Testis (tissue), 2 donors: ENCODE measurements at regions not wholly inside any gene's neighbourhood (a gene's known extent, or its start where the extent isn't known, plus 50 kb on each side); places are given as distances from the start of the nearest gene placed in this dataset.
A peak's percentile ranks its signal among the peaks of the same experiment; 100 is the strongest.

Experiments used
- DNase-seq: peaks from one replicate; pipeline ENCODE4 v3.0.0-alpha.2; 2019
- H3K27ac ChIP-seq, 2 donors: fragments of 200-600 bp; sonication (generic); one replicate each; pipeline ENCODE4 v1.5.1; 2019
- H3K27me3 ChIP-seq: fragments of 200-600 bp; sonication (generic); one replicate; pipeline ENCODE4 v1.5.1; 2019
- H3K36me3 ChIP-seq: fragments of 200-600 bp; sonication (generic); one replicate; pipeline ENCODE4 v1.5.1; 2017; ENCODE audit warnings: low read depth; ENCODE audit errors: missing control alignments
- H3K4me1 ChIP-seq: fragments of 200-600 bp; sonication (generic); one replicate; pipeline ENCODE4 v1.5.1; 2019
- H3K4me3 ChIP-seq, 2 donors: fragments of 200-600 bp; sonication (generic); one replicate each; pipeline ENCODE4 v1.5.1; 2017 to 2019
- H3K9me3 ChIP-seq: fragments of 200-600 bp; sonication (generic); one replicate; pipeline ENCODE4 v1.5.1; 2017
- POLR2A ChIP-seq: fragments of 450-650 bp; IDR thresholded peaks from one replicate; pipeline ENCODE4 v1.6.1; 2017; ENCODE audit warnings: antibody characterized with exemption, mild to moderate bottlenecking, moderate library complexity
- WGBS, 2 donors: methylation state at CpG; one replicate each; pipeline ENCODE4 v1.1.5; 2018; 5-methylcytosine and 5-hydroxymethylcytosine counted together
- intact Hi-C: fragments of 100-400 bp; cut with DNase I; formaldehyde crosslinking; loops from one replicate; pipeline ENCODE4 v1.15.1; 2023; ENCODE audit warnings: low total_unique reads
- TF ChIP-seq, protein P1 (sequence below), 3 experiments: fragments of 450-650 bp in 2 of 3; fragments of 200-600 bp in 1 of 3; sonication (generic) in 1 of 3; IDR thresholded peaks; one replicate each; pipeline ENCODE4 v1.5.1; 2016 to 2019; ENCODE audit warnings: antibody characterized with exemption in 3 of 3, mild to moderate bottlenecking in 2 of 3, moderate library complexity in 1 of 3

DNA sequence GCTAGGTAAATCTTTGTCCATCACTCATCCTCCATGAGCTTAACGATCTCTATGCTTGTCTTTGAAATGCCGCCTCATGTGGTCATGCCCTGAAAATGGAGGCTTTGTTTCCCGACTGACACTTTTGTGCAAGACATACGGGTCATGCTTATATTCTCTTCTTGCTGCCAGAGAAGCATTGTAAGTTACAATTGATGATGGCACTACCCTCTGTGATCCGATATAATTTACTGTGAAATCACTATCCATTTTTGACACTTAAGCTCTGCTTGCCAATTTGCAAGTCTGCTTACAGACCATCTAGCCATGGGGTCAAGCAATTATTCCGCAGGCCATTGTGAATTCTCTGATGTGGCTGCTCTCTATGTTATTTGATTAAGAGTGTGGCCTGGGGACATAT is 650.0 kb downstream of the FLRT2 start:
- intact Hi-C loops, result no loop called here
- Histone ChIP-seq H3K36me3 (no peaks in the 10 kb centered on the region), H3K4me3 (no peak overlapping the region), H3K27me3 (no peaks in the 10 kb centered on the region), H3K9me3 (no peaks in the 10 kb centered on the region), H3K4me1 (no peaks in the 10 kb centered on the region), H3K27ac (no peak overlapping the region)
- TF ChIP-seq POLR2A, result no peak
- TF ChIP-seq, protein P1, sequence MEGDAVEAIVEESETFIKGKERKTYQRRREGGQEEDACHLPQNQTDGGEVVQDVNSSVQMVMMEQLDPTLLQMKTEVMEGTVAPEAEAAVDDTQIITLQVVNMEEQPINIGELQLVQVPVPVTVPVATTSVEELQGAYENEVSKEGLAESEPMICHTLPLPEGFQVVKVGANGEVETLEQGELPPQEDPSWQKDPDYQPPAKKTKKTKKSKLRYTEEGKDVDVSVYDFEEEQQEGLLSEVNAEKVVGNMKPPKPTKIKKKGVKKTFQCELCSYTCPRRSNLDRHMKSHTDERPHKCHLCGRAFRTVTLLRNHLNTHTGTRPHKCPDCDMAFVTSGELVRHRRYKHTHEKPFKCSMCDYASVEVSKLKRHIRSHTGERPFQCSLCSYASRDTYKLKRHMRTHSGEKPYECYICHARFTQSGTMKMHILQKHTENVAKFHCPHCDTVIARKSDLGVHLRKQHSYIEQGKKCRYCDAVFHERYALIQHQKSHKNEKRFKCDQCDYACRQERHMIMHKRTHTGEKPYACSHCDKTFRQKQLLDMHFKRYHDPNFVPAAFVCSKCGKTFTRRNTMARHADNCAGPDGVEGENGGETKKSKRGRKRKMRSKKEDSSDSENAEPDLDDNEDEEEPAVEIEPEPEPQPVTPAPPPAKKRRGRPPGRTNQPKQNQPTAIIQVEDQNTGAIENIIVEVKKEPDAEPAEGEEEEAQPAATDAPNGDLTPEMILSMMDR (IDR thresholded peaks at IDR 0.05), result no peak
- no peak for DNase-seq
- WGBS, 2 donors, result 79 to 85% methylated on average over 6 of the region's 6 CpGs

DNA sequence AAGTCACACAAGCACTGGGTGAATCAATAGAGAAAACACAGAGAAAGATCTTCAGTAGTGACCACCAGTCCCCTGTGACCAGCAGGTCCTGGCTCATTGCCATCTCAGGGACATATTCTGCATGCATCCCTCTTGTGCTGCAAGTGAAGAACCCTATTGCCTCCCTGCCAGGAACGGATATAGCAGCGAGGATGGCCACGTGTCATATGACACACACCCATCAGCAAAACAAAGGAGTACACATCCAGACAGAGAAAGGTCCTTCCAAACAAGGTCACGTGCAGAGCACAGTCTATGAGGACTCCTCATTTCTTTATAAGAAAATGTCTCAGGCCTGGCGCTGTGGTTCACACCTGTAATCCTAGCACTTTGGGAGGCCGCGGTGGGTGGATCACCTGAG is 638.4 kb downstream of the FLRT2 start:
- TF ChIP-seq, protein P1 (IDR thresholded peaks at IDR 0.05), result no peak
- no peak for TF ChIP-seq POLR2A
- H3K9me3 ChIP-seq, result no peaks in the 10 kb centered on the region
- H3K4me1 ChIP-seq, result no peaks in the 10 kb centered on the region
- no peaks in the 10 kb centered on the region for H3K27me3 ChIP-seq
- DNase-seq, result no peak
- no peak overlapping the region for H3K4me3 ChIP-seq
- no peaks in the 10 kb centered on the region for H3K36me3 ChIP-seq
- intact Hi-C loops, result no loop called here
- WGBS, 2 donors, result 78 to 85% methylated on average over 7 of the region's 7 CpGs
- H3K27ac ChIP-seq, result no peak overlapping the region

DNA sequence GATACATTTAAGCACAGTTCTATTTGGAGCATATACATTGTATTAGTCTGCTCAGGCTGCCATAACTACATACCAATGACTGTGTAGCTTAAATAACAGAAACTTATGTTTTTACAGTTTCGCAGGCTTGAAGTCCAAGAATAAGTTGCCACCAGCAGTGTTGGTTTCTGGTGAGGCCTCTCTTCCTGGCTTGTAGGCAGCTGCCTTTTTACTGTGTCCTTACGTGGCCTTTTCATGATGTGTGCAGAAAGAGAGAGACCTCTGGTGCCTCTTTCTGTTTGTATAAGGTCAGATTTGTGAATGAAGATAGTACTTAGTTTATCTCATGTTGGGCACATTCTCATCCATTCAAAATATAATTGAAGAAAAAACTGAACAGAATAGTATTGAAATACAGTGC is 636.6 kb downstream of the FLRT2 start:
- intact Hi-C loops, result no loop called here
- H3K4me3 ChIP-seq, result no peak overlapping the region
- H3K36me3 ChIP-seq, result no peaks in the 10 kb centered on the region
- no peak for DNase-seq
- H3K9me3 ChIP-seq, result no peaks in the 10 kb centered on the region
- H3K27me3 ChIP-seq, result no peaks in the 10 kb centered on the region
- TF ChIP-seq POLR2A, result no peak
- TF ChIP-seq, protein P1 (IDR thresholded peaks at IDR 0.05), result no peak
- WGBS, 2 donors, result 85 to 88% methylated on average over 2 of the region's 2 CpGs
- H3K27ac ChIP-seq, result no peak overlapping the region
- H3K4me1 ChIP-seq, result no peaks in the 10 kb centered on the region

DNA sequence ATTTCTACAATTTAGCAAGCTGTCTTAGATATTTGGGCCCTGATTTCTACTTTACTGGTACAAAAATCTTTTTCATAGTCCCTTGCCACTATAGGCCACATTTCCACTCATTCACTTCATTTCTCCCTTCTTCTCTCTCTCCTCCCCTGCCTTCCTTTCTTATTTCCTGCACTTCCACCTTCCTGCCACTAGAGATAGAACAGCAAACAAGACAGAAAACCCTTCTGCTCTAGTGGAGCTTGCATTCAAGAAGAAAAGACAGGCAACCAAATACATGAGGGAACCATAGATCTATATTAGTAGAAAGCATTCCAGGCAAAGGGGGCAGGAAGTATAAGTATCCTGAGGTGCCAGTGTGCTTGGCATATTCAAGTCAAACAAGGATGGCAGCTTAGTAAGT is 623.5 kb downstream of the FLRT2 start:
- H3K4me1 ChIP-seq, result no peaks in the 10 kb centered on the region
- no peaks in the 10 kb centered on the region for H3K36me3 ChIP-seq
- no peak for DNase-seq
- H3K9me3 ChIP-seq, result no peaks in the 10 kb centered on the region
- no peaks in the 10 kb centered on the region for H3K27me3 ChIP-seq
- TF ChIP-seq, protein P1 (IDR thresholded peaks at IDR 0.05), result peak in 2 of 3 experiments; percentile 15 to 48
- TF ChIP-seq POLR2A, result no peak
- no peak overlapping the region for H3K27ac ChIP-seq
- intact Hi-C loops, result no loop called here
- no peak overlapping the region for H3K4me3 ChIP-seq

DNA sequence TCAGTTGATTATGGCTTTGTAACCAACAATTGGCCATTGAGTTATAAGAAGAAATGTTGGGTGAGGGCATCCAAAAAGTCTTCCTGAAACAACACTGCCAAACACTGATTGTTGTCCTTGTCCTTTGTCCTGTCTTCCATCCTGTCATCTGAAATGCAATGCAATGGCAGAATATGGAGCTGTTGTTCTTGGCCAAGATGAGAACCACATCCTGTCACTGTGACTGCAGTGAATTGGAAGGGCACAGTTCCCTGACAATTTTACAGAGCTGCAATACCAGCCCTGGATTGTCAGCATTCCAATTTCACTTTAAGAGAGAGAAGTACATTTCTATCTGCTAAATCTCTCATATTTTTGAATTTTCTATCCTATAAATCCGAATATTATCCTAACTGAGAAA is 613.3 kb downstream of the FLRT2 start:
- intact Hi-C loops, result no loop called here
- whole genome bisulfite sequencing, 2 donors, result 63 to 72% methylated on average over 1 of the region's 1 CpG
- TF ChIP-seq, protein P1 (IDR thresholded peaks at IDR 0.05), result no peak
- no peak for TF ChIP-seq POLR2A

More for the DNA sequence above, 613.3 kb downstream of the FLRT2 start:
- Histone ChIP-seq H3K27me3 (no peaks in the 10 kb centered on the region), H3K9me3 (no peaks in the 10 kb centered on the region), H3K4me3 (no peak overlapping the region), H3K36me3 (no peaks in the 10 kb centered on the region), H3K27ac (no peak overlapping the region), H3K4me1 (no peaks in the 10 kb centered on the region)
- no peak for DNase-seq
